ENCODE measurements at regions not wholly inside any gene's neighbourhood (a gene's known extent, or its start where the extent isn't known, plus 50 kb on each side); places are given as distances from the start of the nearest gene placed in this dataset.

DNA sequence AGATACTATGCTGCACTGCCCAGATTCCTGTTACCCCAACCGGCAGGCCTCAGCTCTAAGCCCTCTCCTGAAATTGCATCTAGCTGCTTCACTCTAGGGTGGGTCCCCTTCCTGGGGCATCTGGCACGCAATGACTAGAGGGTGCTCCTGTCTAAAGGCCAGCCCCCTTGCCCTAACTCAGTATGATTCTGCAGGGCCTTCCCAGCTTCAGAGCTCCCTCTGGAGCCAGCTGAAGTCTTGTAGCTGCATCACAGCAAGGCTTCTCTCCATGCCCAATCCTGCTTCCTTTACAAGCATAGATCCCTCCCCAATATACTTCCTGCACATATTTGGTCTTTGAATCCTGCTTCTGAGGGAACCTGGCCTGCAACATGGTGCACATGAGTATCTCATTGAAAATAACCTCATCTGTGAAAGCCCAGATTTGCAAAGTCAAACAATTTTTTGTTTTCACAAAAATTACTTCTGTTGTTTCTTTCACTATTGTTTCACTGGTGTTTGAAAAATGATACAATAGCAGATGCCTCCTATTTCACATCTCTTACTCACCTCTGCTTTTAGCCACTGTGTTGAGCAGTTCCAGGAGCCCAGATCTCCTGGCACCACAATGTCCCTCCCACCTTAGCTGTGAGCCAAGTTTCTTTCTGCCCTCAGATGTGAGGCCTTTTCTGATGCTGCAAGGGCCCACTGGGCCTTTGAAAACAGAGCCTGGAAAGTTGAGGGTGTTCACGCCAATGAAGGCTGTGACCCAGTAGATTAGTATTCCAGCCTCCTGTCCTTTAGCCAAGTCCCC is 169.5 kb upstream of the EGLN3 start:
- peaks cover 3% of the 10 kb centered on the region for H3K27me3 ChIP-seq (ENCODE audit: insufficient read depth, low read length)
- no peaks in the 10 kb centered on the region for H3K9me3 ChIP-seq (ENCODE audit: low read depth, low read length)
- H3K4me1 ChIP-seq (ENCODE audit: insufficient read depth, low read length) = no peaks in the 10 kb centered on the region
- no peak overlapping the region for H3K4me3 ChIP-seq (ENCODE audit: low read length)

DNA sequence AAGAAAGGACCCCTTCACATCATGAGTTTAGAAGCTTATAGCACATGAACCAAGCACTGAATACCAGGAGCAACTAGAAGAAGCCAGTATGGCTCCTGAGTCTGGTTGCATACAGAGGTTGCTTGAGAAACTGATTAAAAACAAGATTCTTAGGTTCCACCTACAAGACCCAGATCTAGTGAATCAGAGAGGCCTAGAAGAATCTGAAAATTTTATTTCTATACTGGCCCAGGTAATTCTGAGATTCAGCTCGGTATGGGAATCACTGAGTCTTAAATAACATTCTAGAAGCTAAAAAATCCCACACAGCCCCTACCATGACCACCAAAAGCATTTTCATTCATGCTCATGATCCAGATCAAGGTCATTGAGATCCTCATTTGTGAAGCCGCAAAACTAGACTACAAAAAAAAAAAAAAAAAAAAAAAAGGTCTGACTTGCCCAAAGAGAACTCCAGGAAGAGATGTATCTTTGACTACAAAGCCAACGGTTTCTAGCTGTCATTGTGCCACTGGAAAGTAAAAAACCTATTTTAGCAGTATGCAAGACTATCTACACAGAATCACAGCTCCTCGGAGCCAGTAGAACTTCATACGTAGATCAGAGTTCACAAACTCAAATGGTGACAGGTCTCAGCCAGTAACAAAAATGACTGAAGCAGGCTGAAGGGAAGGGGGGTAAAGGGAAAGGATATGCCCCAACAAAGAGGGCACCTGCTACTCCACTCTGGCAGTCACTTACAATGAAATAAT is 168.4 kb upstream of the EGLN3 start:
- H3K4me3 ChIP-seq (ENCODE audit: low read length) = no peak overlapping the region
- no peaks in the 10 kb centered on the region for H3K9me3 ChIP-seq (ENCODE audit: low read depth, low read length)
- H3K4me1 ChIP-seq (ENCODE audit: insufficient read depth, low read length) = no peaks in the 10 kb centered on the region
- peaks cover 3% of the 10 kb centered on the region for H3K27me3 ChIP-seq (ENCODE audit: insufficient read depth, low read length)

DNA sequence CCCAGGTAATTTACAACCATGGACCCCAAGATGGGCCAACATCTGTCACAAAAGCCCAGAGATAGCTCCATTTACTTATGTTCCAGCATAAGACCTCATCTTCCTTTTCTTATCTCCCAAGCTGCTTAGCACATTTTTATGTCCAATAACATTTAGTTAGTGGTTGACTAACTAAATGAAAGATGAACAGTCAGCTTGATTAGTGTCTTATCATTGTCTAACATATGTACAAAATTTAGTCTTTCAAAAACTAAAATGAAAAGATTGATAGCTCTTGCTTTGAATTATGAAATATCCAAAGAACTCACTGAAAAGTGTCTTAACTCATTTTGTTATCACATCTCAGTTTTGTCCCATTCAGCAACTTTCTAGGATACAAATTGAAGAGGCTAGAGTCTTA is 163.1 kb upstream of the EGLN3 start:
- no peaks in the 10 kb centered on the region for H3K4me1 ChIP-seq (ENCODE audit: insufficient read depth, low read length)
- H3K4me3 ChIP-seq (ENCODE audit: low read length) = no peak overlapping the region
- H3K9me3 ChIP-seq (ENCODE audit: low read depth, low read length) = no peaks in the 10 kb centered on the region
- H3K27me3 ChIP-seq (ENCODE audit: insufficient read depth, low read length) = no peaks in the 10 kb centered on the region

DNA sequence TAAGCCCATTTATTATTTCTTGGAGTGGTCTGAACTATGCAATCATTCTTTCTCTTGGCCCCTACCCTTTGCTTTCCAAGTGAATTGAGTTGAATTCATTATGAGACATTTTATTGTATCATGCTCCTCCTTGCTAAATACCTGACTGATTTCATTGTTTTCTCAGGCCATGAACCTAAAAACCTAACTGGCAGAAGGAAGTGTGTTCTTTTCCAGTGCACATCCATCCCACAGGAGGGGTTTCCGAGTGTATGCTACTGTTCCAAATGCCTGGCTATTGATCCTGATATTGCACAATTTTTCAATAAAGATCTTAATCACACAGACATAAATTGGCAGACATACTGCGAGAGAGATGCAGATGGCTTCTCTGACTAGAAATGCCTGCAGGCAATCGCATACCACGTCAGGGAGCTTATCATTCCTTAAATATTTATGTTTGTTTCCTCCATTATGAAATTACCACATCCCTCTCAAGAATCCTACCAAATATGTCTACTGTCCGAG is 162.2 kb upstream of the EGLN3 start:
- Histone ChIP-seq H3K27me3 (ENCODE audit: insufficient read depth, low read length) (no peaks in the 10 kb centered on the region), H3K4me1 (ENCODE audit: insufficient read depth, low read length) (no peaks in the 10 kb centered on the region), H3K9me3 (ENCODE audit: low read depth, low read length) (no peaks in the 10 kb centered on the region), H3K4me3 (ENCODE audit: low read length) (no peak overlapping the region)

DNA sequence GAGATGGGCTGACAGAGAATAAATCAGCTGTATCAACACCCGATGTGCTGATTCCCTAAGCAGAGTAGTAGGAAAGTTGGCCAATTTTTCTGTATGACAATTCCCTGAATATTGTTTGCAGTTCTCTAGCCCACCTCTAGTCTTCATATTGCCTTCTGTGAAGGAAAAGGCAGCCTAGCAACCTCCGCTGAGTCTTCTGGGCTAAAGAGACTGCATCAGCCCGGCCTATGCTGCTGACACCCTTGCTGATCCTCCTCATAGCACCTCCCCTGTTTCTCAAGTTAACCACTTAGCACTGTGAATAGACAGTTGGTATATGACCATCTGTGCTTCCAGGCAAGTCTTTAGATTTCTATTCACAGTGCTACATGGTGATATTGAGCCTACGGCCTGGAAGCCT is 161.1 kb upstream of the EGLN3 start:
- Histone ChIP-seq H3K4me1 (ENCODE audit: insufficient read depth, low read length) (no peaks in the 10 kb centered on the region), H3K27me3 (ENCODE audit: insufficient read depth, low read length) (no peaks in the 10 kb centered on the region), H3K4me3 (ENCODE audit: low read length) (no peak overlapping the region), H3K9me3 (ENCODE audit: low read depth, low read length) (no peaks in the 10 kb centered on the region)

DNA sequence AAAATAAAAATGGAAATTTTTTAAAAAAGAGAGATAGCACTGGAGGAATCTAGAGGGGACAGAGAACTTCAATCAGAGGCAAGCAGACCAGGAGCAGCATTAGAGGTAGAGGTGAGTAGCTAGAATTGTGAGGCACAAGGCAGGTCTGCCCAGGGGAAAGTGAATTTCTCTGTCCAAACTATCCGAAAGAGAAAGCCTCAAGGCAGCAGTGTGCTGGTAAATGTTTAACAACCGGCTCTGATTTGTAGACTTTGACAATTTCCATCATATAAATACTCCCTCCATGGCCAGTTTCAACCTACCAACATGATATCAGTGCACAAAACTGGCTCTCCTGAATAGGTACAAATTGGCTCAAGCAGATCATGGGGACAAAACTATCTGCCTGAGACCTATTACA is 160.6 kb upstream of the EGLN3 start:
- Histone ChIP-seq H3K4me3 (ENCODE audit: low read length) (no peak overlapping the region), H3K4me1 (ENCODE audit: insufficient read depth, low read length) (no peaks in the 10 kb centered on the region), H3K27me3 (ENCODE audit: insufficient read depth, low read length) (no peaks in the 10 kb centered on the region), H3K9me3 (ENCODE audit: low read depth, low read length) (no peaks in the 10 kb centered on the region)

DNA sequence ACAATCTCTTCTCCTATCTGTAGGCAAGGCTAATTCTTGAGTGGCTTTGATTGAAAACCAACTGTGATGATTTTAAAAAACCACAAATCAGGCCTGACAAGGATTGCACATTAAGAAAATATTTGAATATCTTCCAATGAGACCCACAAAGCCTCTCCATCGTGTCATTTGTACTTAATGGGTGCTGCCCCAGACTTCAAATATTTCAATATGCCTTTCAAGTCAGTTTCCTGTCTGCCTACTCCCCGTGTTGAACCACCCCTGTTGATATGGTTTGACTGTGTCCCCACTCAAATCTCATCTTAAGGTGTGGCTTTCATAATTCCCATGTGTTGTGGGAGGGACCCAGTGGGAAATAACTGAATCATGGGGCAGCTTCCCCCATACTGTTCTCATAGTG is 159.7 kb upstream of the EGLN3 start:
- Histone ChIP-seq H3K4me1 (ENCODE audit: insufficient read depth, low read length) (no peaks in the 10 kb centered on the region), H3K27me3 (ENCODE audit: insufficient read depth, low read length) (no peaks in the 10 kb centered on the region), H3K9me3 (ENCODE audit: low read depth, low read length) (no peaks in the 10 kb centered on the region), H3K4me3 (ENCODE audit: low read length) (no peak overlapping the region)

DNA sequence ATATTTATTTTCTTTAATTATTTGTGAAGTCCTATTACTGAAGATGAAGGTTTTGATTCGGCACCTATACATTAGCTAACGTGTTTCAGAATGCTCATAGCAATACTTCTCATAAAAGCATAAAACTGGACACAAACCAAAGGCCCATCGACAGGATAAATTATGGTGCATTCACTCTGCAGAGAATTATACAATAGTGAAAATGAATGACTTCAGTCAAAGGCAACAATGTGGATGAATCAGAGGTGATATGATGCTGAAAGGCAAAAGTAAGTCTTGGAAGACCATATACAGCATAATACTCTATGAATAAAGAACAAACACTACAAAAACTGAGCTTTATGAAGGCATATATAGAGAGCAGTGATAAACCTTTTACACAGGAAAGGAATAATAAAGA is 156.6 kb upstream of the EGLN3 start:
- Histone ChIP-seq H3K9me3 (ENCODE audit: low read depth, low read length) (no peaks in the 10 kb centered on the region), H3K4me3 (ENCODE audit: low read length) (no peak overlapping the region), H3K4me1 (ENCODE audit: insufficient read depth, low read length) (no peaks in the 10 kb centered on the region)

DNA sequence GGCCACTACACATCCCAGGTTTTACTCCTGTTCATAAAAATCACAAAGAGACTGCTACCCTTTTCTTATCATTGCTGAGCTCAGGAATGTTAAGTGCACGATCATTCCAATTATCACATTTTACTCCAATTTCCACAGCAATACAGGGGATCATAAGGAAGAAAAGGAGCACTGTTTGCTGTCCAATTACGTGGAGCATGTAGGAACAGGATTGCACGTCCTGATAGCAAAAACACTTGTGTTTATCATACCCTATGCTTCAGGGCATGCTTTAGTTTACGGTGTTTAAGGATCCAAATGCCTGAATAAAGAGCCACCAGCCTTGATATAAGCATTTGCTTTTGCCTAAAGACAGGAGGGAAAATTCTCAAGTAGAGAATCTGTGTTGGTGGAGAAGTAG is 155.4 kb upstream of the EGLN3 start:
- no peaks in the 10 kb centered on the region for H3K27me3 ChIP-seq (ENCODE audit: insufficient read depth, low read length)
- H3K9me3 ChIP-seq (ENCODE audit: low read depth, low read length) = no peaks in the 10 kb centered on the region
- H3K4me3 ChIP-seq (ENCODE audit: low read length) = no peak overlapping the region
- H3K4me1 ChIP-seq (ENCODE audit: insufficient read depth, low read length) = no peaks in the 10 kb centered on the region

More for the DNA sequence above, 156.6 kb upstream of the EGLN3 start:
- no peaks in the 10 kb centered on the region for H3K27me3 ChIP-seq (ENCODE audit: insufficient read depth, low read length)

DNA sequence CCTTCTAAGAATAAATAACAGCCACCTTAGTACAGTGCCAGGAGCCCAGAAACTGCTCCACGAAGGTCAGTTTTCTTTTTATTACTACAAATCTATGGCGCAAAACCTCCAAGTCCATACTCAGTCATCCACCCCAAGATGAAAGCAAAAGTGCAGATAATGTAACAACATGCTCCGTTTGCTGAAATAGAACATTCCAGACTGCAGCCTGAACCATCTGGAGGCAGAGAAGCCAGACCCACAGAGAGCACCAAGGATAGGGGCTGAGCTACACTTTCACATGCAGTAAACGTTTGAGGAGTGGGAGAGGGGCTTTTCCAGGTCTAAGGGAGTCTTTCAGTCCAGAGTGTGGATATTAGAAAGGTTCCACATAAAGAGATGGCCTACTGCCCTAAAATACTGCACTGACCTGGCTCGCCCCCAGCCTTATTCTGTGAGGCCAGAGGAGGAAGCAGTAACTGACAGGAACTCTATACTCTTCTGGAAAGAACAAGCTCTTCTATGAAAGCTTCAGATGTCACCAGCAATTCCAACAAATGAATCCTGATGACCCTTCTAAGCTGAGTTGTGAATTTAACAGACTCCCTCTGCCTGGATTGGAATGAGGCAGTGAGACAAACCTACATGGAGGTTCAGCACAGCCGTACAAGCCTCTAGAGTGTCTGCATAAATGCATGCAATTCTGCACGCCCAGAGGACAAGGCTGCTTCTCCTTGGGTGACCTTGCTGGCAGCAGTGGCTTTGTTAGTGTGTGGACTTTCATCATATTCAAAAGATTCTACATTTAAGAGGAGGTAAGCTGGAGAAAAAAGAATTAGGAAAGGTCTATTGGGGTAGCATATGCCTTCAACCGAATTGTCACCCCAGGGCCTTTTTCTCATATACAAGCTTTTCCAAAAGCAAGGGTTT is 153.9 kb upstream of the EGLN3 start:
- Histone ChIP-seq H3K4me1 (ENCODE audit: insufficient read depth, low read length) (no peaks in the 10 kb centered on the region), H3K9me3 (ENCODE audit: low read depth, low read length) (no peaks in the 10 kb centered on the region), H3K27me3 (ENCODE audit: insufficient read depth, low read length) (no peaks in the 10 kb centered on the region), H3K4me3 (ENCODE audit: low read length) (no peak overlapping the region)

DNA sequence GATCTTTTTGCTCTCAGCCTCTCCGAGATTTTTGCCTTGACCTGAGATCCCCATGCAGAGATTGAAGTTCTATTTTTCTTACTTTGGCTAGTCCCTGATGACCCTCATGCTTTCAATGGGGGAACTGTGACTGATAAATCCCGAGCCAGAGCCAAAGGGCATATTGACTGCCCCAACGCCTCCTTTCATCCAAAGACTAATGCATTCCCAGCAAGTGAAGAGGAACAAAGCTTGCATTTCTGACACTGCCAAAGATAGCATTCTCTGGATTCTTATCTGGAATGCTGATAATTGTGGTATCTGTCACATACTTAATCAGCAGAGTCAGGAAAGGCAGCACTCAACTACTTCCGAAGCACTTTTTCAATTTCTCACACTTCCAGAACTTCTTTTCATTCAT is 152.3 kb upstream of the EGLN3 start:
- Histone ChIP-seq H3K4me1 (ENCODE audit: insufficient read depth, low read length) (no peaks in the 10 kb centered on the region), H3K27me3 (ENCODE audit: insufficient read depth, low read length) (no peaks in the 10 kb centered on the region), H3K4me3 (ENCODE audit: low read length) (no peak overlapping the region), H3K9me3 (ENCODE audit: low read depth, low read length) (no peaks in the 10 kb centered on the region)

DNA sequence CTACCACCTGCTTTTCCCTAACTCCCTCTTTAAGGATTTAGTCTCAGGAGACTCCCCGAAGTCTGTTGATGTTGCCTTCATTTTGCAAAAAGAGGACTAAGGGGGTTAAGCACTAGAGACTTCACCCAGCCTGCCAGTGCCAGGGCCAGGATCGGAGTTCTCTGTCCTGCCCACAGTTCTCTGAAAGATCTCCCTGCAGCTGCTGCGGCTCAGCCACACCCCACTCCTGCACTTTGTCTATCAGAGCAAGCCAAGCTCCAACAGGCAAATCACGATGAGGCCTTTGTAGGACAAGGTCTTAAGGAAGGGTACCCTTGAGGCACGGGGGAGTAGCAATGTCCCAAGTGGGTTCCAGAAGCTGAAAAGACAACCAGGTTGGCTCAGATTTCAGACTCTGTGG is 148.8 kb upstream of the EGLN3 start:
- Histone ChIP-seq H3K4me3 (ENCODE audit: low read length) (no peak overlapping the region), H3K4me1 (ENCODE audit: insufficient read depth, low read length) (no peaks in the 10 kb centered on the region), H3K9me3 (ENCODE audit: low read depth, low read length) (no peaks in the 10 kb centered on the region), H3K27me3 (ENCODE audit: insufficient read depth, low read length) (no peaks in the 10 kb centered on the region)

DNA sequence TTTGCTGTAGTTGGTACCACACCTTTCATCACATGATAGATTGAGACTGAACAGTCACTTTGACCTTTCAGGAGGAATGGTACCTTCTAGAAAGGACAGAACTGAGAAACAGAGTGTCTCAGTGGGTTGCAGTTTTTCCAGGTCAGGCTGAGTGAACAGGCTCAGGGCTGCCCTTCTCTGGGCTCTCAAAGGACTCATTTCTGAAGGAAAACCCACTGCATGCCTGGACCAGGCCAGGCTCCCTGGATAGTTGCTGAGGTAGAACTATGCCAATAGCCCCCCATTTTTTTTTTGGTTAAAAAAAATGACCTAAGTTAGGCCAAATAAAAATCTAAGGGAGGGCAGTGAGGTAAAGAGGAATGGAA is 148.1 kb upstream of the EGLN3 start:
- no peaks in the 10 kb centered on the region for H3K27me3 ChIP-seq (ENCODE audit: insufficient read depth, low read length)
- H3K4me1 ChIP-seq (ENCODE audit: insufficient read depth, low read length) = no peaks in the 10 kb centered on the region
- H3K9me3 ChIP-seq (ENCODE audit: low read depth, low read length) = no peaks in the 10 kb centered on the region
- no peak overlapping the region for H3K4me3 ChIP-seq (ENCODE audit: low read length)

DNA sequence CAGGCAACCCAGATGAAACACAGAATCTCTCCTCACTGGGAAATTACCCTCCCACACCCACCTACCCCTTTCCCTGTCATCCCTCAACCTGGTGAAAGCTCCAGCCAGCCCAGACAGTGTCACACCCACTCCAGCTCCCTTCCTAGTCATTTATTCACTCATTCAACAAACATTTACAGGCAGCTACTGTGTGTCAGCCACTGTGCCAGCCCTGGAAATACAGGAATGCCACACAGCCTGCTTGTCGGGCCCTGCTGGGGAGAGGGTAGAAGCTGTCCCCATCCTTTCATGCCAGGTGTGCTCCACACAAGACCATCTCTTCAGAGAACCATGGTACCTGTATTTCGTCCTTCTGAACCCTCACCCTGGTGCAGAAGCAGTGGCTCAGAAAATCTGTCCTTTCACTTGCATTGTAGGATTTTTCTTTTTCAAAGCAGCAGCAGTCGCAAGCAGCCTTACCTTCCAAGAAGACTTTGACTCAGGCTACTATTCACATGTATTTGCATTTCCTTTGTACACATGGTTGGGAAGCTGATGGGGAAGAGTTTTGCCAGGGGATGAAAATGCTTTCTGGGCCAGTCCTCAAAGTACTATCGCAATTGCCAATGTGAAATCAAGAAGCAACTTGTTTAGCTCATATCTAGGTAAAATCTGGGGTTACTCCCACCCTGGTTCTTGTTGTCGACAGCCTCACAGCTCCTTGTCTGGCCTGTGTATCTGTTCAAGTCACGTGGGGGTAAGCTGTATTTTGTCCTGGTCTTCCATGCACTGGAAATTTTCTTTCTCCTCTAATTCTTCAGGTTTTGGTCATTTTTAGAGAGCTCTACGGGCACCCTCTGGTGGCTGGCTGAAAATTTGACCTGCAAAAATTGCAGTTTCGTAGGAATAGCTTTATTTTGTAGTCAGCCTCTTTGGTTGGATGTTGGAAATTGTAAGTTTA is 147.4 kb upstream of the EGLN3 start:
- Histone ChIP-seq H3K9me3 (ENCODE audit: low read depth, low read length) (no peaks in the 10 kb centered on the region), H3K4me1 (ENCODE audit: insufficient read depth, low read length) (no peaks in the 10 kb centered on the region), H3K4me3 (ENCODE audit: low read length) (no peak overlapping the region), H3K27me3 (ENCODE audit: insufficient read depth, low read length) (no peaks in the 10 kb centered on the region)
